AG04449 (cell line): ENCODE measurements at regions not wholly inside any gene's neighbourhood (a gene's known extent, or its start where the extent isn't known, plus 50 kb on each side); places are given as distances from the start of the nearest gene placed in this dataset.

Experiments
- CTCF ChIA-PET: fragments of 350-600 bp; formaldehyde crosslinking; extraction: SDS; loops from one replicate; lab custom pipeline; 2021; ENCODE audit warnings: antibody characterized with exemption; lab: Yijun Ruan, JAX
- POLR2A ChIA-PET: fragments of 400-600, 350-600 bp; formaldehyde crosslinking; extraction: SDS; loops from one replicate; lab custom pipeline; 2020; ENCODE audit warnings: antibody characterized with exemption, inconsistent platforms; lab: Yijun Ruan, JAX
- DNase-seq: peaks from one replicate; pipeline ENCODE4 v3.0.0-alpha.2; 2010; ENCODE audit warnings: low read depth, low spot score
- H3K4me3 ChIP-seq: 2 replicates; pipeline ENCODE4 v1.5.1; 2011; ENCODE audit warnings: low read depth, mild to moderate bottlenecking, control low read depth, low read length
- TF ChIP-seq, protein P1 (sequence below): IDR thresholded peaks from one replicate; pipeline ENCODE4 v1.5.1; 2011; ENCODE audit warnings: mild to moderate bottlenecking, moderate library complexity, low read length, control low read depth, inconsistent platforms; ENCODE audit not compliant: insufficient read depth; ENCODE audit errors: missing control alignments

DNA sequence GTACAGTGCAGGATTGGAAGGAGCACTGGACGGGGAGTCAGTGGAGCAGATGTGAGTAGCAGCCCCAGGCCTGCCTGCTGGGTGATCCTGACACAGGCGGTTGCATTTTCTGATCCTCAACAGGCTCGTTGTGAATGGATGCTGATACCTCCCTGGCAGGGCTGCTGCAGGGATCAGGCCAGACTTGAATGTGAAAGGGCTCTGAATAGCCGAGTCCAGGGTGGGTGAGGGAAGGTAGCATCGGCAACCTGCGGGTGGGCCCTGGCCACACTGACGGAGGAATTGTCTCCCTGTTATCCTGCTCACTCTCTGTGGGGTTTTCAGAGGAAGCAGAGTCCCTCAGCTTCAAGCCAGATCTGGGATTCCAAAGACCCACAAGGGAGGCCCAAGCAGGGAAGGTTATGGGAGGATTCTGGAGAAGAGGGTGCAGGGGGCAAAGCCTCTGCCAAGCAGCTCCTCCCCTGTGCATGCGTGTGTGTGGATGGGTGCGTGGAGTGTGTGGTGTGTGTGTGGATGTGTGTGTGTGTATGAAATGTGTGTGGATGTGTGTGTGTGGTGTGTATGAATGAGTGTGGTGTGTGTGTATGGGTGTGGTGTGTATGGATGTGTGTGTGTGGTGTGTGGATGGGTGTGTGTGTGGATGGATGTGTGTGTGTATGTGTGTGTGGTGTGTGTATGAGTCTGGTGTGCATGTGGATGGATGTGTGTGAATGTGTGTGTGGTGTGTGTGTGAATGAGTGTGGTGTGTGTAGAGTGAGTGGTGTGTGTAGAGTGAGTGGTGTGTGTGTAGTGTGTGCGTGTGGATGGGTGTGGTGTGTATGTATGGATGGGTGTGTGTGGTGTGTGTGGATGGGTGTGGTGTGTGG lies 100.3 kb downstream of the UBIAD1 start:
- ChIA-PET CTCF (no interaction called here), POLR2A (no interaction called here)
- DNase-seq, result no peak
- TF ChIP-seq, protein P1, sequence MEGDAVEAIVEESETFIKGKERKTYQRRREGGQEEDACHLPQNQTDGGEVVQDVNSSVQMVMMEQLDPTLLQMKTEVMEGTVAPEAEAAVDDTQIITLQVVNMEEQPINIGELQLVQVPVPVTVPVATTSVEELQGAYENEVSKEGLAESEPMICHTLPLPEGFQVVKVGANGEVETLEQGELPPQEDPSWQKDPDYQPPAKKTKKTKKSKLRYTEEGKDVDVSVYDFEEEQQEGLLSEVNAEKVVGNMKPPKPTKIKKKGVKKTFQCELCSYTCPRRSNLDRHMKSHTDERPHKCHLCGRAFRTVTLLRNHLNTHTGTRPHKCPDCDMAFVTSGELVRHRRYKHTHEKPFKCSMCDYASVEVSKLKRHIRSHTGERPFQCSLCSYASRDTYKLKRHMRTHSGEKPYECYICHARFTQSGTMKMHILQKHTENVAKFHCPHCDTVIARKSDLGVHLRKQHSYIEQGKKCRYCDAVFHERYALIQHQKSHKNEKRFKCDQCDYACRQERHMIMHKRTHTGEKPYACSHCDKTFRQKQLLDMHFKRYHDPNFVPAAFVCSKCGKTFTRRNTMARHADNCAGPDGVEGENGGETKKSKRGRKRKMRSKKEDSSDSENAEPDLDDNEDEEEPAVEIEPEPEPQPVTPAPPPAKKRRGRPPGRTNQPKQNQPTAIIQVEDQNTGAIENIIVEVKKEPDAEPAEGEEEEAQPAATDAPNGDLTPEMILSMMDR, result no peak
- H3K4me3 ChIP-seq, result no peak overlapping the region

DNA sequence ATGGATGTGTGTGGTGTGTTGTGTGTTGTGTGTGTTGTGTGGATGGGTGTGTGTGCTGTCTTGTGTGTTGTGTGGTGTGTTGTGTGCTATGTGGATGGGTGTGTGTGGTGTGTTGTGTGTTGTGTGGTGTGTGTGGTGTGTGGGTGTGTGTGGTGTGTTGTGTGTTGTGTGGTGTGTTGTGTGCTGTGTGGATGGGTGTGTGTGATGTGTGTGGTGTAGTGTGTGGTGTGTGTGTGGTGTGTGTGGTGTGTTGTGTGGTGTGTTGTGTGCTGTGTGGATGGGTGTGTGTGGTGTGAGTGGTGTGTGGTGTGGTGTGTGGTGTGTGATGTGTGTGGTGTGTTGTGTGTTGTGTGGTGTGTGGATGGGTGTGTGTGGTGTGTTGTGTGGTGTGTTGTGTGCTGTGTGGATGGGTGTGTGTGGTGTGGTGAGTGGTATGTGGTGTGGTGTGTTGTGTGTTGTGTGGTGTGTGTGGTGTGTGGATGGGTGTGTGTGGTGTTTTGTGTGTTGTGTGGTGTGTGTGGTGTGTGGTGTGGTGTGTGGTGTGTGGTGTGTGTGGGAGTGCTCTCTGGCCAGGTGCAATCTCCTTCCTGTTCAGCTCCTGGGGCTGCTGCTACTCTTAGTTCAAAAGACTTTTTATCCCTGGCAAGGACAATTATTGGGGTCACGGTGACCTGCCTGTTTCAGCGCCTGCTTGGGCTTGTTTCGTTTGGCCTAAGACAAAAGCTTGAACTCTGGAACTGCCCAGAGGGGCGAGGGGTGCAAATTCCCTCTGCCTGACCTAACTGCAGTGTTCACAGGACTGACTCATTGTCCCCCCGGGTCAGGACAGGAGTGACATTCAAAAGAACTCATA lies 101.1 kb downstream of the UBIAD1 start:
- ChIA-PET CTCF (no interaction called here), POLR2A (no interaction called here)
- TF ChIP-seq, protein P1, result no peak
- H3K4me3 ChIP-seq, result no peak overlapping the region
- DNase-seq, result no peak

DNA sequence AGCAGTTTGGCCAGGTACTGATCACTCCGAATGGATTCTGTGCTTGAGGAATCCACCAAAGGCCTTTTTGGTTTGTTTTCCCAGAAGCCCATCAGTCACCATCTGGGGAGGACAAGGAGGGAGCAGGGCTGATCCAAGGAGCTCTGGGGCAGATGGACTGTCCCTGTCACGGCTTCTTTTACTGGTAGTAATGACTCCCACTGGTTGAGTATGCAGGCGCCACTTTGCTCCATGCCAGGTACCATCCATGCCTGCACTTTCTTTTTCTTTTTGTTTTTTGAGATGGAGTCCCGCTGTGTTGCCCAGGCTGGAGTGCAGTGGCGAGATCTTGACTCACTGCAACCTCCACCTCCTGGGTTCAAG lies 101.7 kb downstream of the UBIAD1 start:
- ChIA-PET POLR2A (no interaction called here), CTCF (no interaction called here)
- no peak overlapping the region for H3K4me3 ChIP-seq
- no peak for DNase-seq
- TF ChIP-seq, protein P1, result no peak

DNA sequence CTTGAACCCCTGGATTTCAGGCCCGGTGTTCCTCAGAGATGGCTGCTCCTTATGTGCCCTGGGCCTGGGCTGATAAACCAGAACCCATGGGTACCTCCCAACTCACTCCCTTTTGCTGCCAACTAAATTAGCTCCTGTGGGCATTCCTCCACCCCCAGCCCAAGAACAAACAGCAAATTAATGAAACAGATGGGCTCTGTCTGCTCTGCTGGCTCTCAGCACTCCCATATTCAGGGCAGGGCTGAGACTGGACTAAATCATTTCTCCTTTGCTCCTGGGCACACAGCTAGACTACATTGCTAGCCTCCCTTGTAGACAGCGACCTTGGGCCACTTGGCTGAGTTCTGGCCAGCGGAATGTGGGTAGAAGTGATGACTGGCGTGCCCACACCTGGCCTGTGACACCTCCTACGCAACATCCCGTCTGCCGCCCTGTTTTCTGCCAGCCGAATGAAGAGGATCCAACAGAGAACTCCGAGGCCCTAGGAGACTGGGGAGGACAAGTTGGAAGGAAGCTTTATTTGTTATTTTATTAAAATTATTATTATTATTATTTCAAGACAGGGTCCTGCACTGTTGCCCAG lies 101.9 kb upstream of the DISP3 start:
- H3K4me3 ChIP-seq, result no peak overlapping the region
- CTCF ChIA-PET, result no interaction called here
- POLR2A ChIA-PET, result no interaction called here
- DNase-seq, result no peak
- TF ChIP-seq, protein P1, result no peak

DNA sequence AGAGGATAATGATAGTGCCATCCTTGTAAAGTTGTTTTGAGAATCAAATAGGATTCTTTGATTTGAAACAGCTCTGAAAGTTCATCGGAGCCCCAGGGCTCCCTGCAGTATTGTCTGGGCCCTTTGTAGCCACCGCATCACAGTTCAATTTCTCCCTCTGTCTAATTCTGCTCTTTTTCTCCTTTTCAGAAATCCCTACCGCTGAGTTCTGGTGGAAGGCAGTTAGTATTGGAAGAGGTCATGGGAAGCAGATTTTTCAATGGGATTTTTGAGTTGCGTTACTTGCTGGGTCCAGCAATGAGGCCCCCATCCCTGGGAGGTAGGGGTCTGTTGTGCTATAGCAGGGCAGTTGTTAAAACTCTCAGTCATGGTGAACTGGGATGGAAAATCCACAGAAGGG lies 101.0 kb upstream of the DISP3 start:
- DNase-seq, result no peak
- ChIA-PET POLR2A (no interaction called here), CTCF (interaction anchor here (0.8 kb wide), 1 partner anchor 10 kb away, joined by 3 read pairs; no protein-coding TSS in a partner anchor)
- H3K4me3 ChIP-seq, result no peak overlapping the region
- TF ChIP-seq, protein P1, result no peak

DNA sequence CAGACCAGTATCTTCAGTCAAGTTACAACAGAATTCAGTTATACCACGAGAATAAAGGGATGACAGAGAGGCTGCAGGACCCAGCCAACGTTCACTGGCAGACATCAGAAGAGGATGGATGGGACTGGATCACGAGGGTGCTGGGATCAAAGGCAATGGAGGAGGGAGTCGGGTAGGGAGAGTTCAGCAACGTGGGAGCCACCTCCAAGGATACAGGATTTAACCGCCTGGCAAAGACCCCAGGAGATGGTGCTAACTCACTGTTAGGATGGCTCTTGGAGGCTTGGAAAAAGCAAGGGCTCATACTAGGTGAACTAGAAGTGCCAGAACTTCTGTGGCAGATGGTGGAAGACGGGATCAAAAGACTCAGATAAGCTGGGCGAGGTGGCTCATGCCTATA lies 99.1 kb upstream of the DISP3 start:
- CTCF ChIA-PET, result no interaction called here
- no peak for DNase-seq
- no peak overlapping the region for H3K4me3 ChIP-seq
- POLR2A ChIA-PET, result no interaction called here
- TF ChIP-seq, protein P1, result no peak
